IMR-90 (cell line): ENCODE measurements at regions not wholly inside any gene's neighbourhood (a gene's known extent, or its start where the extent isn't known, plus 50 kb on each side); places are given as distances from the start of the nearest gene placed in this dataset.

ENCODE experiments used
- ATAC-seq: fragments of 200-7000 bp; cut with Tn5 transposase; 2 replicates; pipeline ENCODE4 v1.9.1; 2020; ENCODE audit warnings: low read depth, mild to moderate bottlenecking, moderate library complexity
- BruUV-seq: library from RNA; stranded (reverse); fragments of 400-500 nt; replicated peaks from 2 replicates; lab custom pipeline; 2021; lab: Mats Ljungman, UMichigan
- CTCF ChIA-PET: fragments of 300-600 bp; formaldehyde crosslinking; extraction: SDS; loops from one replicate; lab custom pipeline; 2021; ENCODE audit warnings: antibody characterized with exemption; lab: Yijun Ruan, JAX
- POLR2A ChIA-PET: fragments of 300-600 bp; sonication (Branson Sonifier 250); formaldehyde crosslinking; loops from one replicate; lab custom pipeline; 2022; ENCODE audit warnings: antibody characterized with exemption; ENCODE audit not compliant: unreplicated experiment; lab: Charles Lee
- DNase-seq: peaks from one replicate; pipeline ENCODE4 v3.0.0; 2013
- H2AFZ ChIP-seq: replicated peaks from 2 replicates; pipeline ENCODE3; 2013; ENCODE audit warnings: low read length, mild to moderate bottlenecking; ENCODE audit not compliant: poor library complexity
- H2AK5ac ChIP-seq: 2 replicates; pipeline ENCODE4 v1.6.1; 2013; ENCODE audit warnings: low read depth, low read length, inconsistent platforms
- H2AK9ac ChIP-seq: replicated peaks from 2 replicates; pipeline ENCODE3; 2013; ENCODE audit warnings: mild to moderate bottlenecking, low read depth, low read length, moderate library complexity; ENCODE audit not compliant: poor library complexity
- H2BK120ac ChIP-seq: 2 replicates; pipeline ENCODE4 v1.6.1; 2013; ENCODE audit warnings: low read depth, low read length, inconsistent platforms
- H2BK15ac ChIP-seq: 3 replicates; pipeline ENCODE4 v1.6.1; 2013; ENCODE audit warnings: low read depth, low read length, inconsistent platforms
- H2BK20ac ChIP-seq: 2 replicates; pipeline ENCODE4 v1.6.1; 2013; ENCODE audit warnings: low read depth, mild to moderate bottlenecking, inconsistent platforms, low read length, moderate library complexity
- H2BK5ac ChIP-seq: 2 replicates; pipeline ENCODE4 v1.6.1; 2013; ENCODE audit warnings: mild to moderate bottlenecking, low read depth, low read length, inconsistent platforms; ENCODE audit not compliant: poor library complexity, severe bottlenecking
- H3K14ac ChIP-seq: replicated peaks from 2 replicates; pipeline ENCODE4 v1.6.1; 2013; ENCODE audit warnings: low read depth, low read length, inconsistent platforms
- H3K18ac ChIP-seq: 2 replicates; pipeline ENCODE4 v1.6.1; 2013; ENCODE audit warnings: low read depth, low read length, control low read depth
- H3K23ac ChIP-seq: 2 replicates; pipeline ENCODE4 v1.6.1; 2013; ENCODE audit warnings: low read depth, low read length, inconsistent platforms
- H3K27ac ChIP-seq: 2 replicates; pipeline ENCODE4 v1.5.1; 2013; ENCODE audit warnings: mild to moderate bottlenecking, control low read depth, low read length; ENCODE audit not compliant: insufficient read depth
- H3K27me3 ChIP-seq: 2 replicates; pipeline ENCODE4 v1.6.1; 2013; ENCODE audit warnings: low read length; ENCODE audit not compliant: control insufficient read depth, insufficient read depth
- H3K36me3 ChIP-seq: 2 replicates; pipeline ENCODE4 v1.6.1; 2013; ENCODE audit warnings: low read length, mixed read lengths; ENCODE audit not compliant: control insufficient read depth, insufficient read depth
- H3K4ac ChIP-seq: 2 replicates; pipeline ENCODE4 v1.6.1; 2013; ENCODE audit warnings: low read depth, low read length, inconsistent platforms
- H3K4me1 ChIP-seq: 2 replicates; pipeline ENCODE4 v1.6.1; 2013; ENCODE audit warnings: low read length, mixed read lengths; ENCODE audit not compliant: control insufficient read depth, insufficient read depth
- H3K4me2 ChIP-seq: 2 replicates; pipeline ENCODE4 v1.6.1; 2013; ENCODE audit warnings: low read depth, mild to moderate bottlenecking, control low read depth, low read length, moderate library complexity
- H3K4me3 ChIP-seq: 2 replicates; pipeline ENCODE4 v1.5.1; 2013; ENCODE audit warnings: low read depth, mild to moderate bottlenecking, control low read depth, low read length, moderate library complexity; ENCODE audit not compliant: insufficient read depth
- H3K56ac ChIP-seq: 2 replicates; pipeline ENCODE4 v1.6.1; 2013; ENCODE audit warnings: low read length, inconsistent platforms; ENCODE audit not compliant: insufficient read depth; ENCODE audit errors: extremely low read depth
- H3K79me1 ChIP-seq, 2 experiments: 2 replicates each; pipeline ENCODE4 v1.6.1; 2013; ENCODE audit warnings: low read length in 2 of 2, inconsistent platforms in 1 of 2, low read depth in 1 of 2
- H3K9ac ChIP-seq: 2 replicates; pipeline ENCODE4 v1.6.1; 2013; ENCODE audit warnings: low read depth, low read length, control low read depth
- H3K9me1 ChIP-seq: 2 replicates; pipeline ENCODE4 v1.6.1; 2013; ENCODE audit warnings: low read length, inconsistent platforms; ENCODE audit not compliant: insufficient read depth
- H3K9me3 ChIP-seq: 2 replicates; pipeline ENCODE4 v1.6.1; 2013; ENCODE audit warnings: low read length; ENCODE audit not compliant: control insufficient read depth, insufficient read depth
- H4K20me1 ChIP-seq: 2 replicates; pipeline ENCODE4 v1.6.1; 2013; ENCODE audit warnings: low read length, inconsistent platforms; ENCODE audit not compliant: insufficient read depth
- H4K5ac ChIP-seq: 2 replicates; pipeline ENCODE4 v1.6.1; 2013; ENCODE audit warnings: mild to moderate bottlenecking, low read depth, low read length, control low read depth
- H4K8ac ChIP-seq, 2 experiments: 2 replicates each; pipeline ENCODE4 v1.6.1; 2013; ENCODE audit warnings: low read depth in 2 of 2, low read length in 2 of 2, control low read depth in 1 of 2, inconsistent platforms in 1 of 2
- H4K91ac ChIP-seq: 2 replicates; pipeline ENCODE4 v1.6.1; 2013; ENCODE audit warnings: low read depth, low read length, inconsistent platforms; ENCODE audit not compliant: insufficient read depth
- CTCF ChIP-seq: conservative IDR thresholded peaks from 2 replicates; pipeline ENCODE4 v1.5.1; 2012; ENCODE audit warnings: mild to moderate bottlenecking, low read depth, low read length, improper control_type of control experiment
- MAFK ChIP-seq: IDR thresholded peaks from 2 replicates; pipeline ENCODE4 v1.6.1; 2012; ENCODE audit warnings: low read depth, low read length, improper control_type of control experiment
- WGBS, 2 experiments: methylation state at CpG; one replicate each; pipeline versions ENCODE4 v1.1.5 to v1.1.7; 2013; ENCODE audit warnings: missing lambda C conversion rate in 2 of 2; ENCODE audit not compliant: insufficient read length in 1 of 2; ENCODE audit errors: extremely low coverage in 2 of 2; 5-methylcytosine and 5-hydroxymethylcytosine counted together
- dilution Hi-C: fragments of 300-500 bp; cut with HindIII; formaldehyde crosslinking; loops from one replicate; pipeline ENCODE4 v1.14.3; 2018; ENCODE audit warnings: low sequenced_read_pairs; ENCODE audit not compliant: unreplicated experiment
- in situ Hi-C: fragments of 300-500 bp; cut with MboI; formaldehyde crosslinking; loops from 3 replicates; pipeline ENCODE4 v1.14.3; 2019; ENCODE audit warnings: low sequenced_read_pairs, inconsistent platforms, mixed read lengths
- intact Hi-C: fragments of 100-400 bp; cut with micrococcal nuclease; formaldehyde crosslinking; loops from 2 replicates; pipeline ENCODE4 v1.10.0; 2022

GRCh38 chr2:172297531-172297930, 129.9 kb upstream of the ITGA6 start:
- ChIA-PET POLR2A (no interaction called here), CTCF (interaction anchor here (0.6 kb wide), 1 partner anchor 730 kb away, joined by 4 read pairs; no protein-coding TSS in a partner anchor)
- Histone ChIP-seq H2BK15ac (no peak overlapping the region), H4K8ac (no peak overlapping the region), H3K9me3 (peaks cover 2% of the 10 kb centered on the region), H4K91ac (no peak overlapping the region), H4K5ac (no peak overlapping the region), H4K20me1 (no peaks in the 10 kb centered on the region), H3K79me1 (no peaks in the 10 kb centered on the region), H3K9ac (no peak overlapping the region), H3K27ac (no peak overlapping the region), H2BK20ac (no peak overlapping the region), H2BK120ac (no peak overlapping the region), H3K4me1 (peaks cover 6% of the 10 kb centered on the region; the same call in 1 of the 2 replicates), H3K18ac (no peak overlapping the region), H3K14ac (no peak overlapping the region), H3K27me3 (no peaks in the 10 kb centered on the region), H2AK9ac (no peak overlapping the region), H2AK5ac (no peak overlapping the region), H3K4me2 (no peak overlapping the region), H2AFZ (no peak overlapping the region), H3K23ac (no peak overlapping the region), H3K4ac (no peak overlapping the region), H3K9me1 (no peaks in the 10 kb centered on the region), H3K4me3 (no peak overlapping the region), H3K36me3 (no peaks in the 10 kb centered on the region), H2BK5ac (no peak overlapping the region), H3K56ac (no peak overlapping the region)
- dilution Hi-C loops (no loop called here), intact Hi-C loops (no loop called here), in situ Hi-C loops (no loop called here)
- no peak for ATAC-seq
- TF ChIP-seq MAFK (peak; percentile 86), CTCF (no peak)
- BruUV-seq = no TSS peak
- 80% methylated on average over 1 of the region's 3 CpGs; no CpG with 5 or more reads in 1 of the 2 experiments for WGBS, 2 experiments
- no peak for DNase-seq
